ENCODE measurements at regions not wholly inside any gene's neighbourhood (a gene's known extent, or its start where the extent isn't known, plus 50 kb on each side); places are given as distances from the start of the nearest gene placed in this dataset.

GRCh38 chr13:79803296-79803695, 322.3 kb downstream of the NDFIP2 start:
- no peak for DNase-seq

DNA sequence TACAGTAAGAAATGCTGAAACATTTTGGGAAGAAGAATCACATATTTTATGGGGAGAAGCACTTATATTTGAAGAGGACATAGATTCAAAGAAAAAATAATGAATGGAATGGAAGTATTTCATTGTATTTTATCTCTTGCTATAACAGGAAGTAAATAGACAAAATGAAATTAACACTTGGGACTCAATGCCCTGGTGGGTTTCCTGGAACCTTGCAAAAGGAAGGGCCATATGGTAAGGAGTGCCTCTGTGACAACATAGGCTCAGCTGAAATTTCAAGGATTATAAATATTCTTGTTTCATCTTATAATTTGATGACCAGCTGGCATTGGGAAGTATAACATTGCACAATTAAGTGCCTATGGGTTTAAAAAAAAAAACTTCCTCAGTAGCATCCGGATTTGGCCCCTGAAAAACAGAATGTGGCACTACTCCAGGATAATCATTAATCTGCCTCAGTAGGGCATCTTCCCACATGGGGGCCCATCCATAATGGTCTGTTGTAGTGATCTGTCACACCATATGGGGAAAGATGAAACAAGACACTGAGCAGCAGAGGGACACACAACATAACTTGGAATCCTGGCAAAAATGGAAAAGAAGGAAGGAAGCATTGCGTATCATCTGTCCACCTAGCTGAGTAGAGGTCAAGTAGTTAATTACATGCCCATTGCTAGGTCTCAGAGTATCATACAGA, 321.6 kb downstream of the NDFIP2 start:
- peak; percentile 91 for DNase-seq

- peak; percentile 97 for DNase-seq
Observed at GRCh38 chr13:79799059-79799867, 318.3 kb downstream of the NDFIP2 start.

GRCh38 chr13:79796136-79796535, 315.2 kb downstream of the NDFIP2 start:
- peak; percentile 34 for DNase-seq

- DNase-seq, result no peak
Observed at GRCh38 chr13:79794931-79795330, 314.0 kb downstream of the NDFIP2 start.

GRCh38 chr13:79792716-79793115, 311.8 kb downstream of the NDFIP2 start:
- DNase-seq, result no peak

- DNase-seq, result no peak
Observed at GRCh38 chr13:79791471-79792042, 310.6 kb downstream of the NDFIP2 start.

- no peak for DNase-seq
Observed at GRCh38 chr13:79786176-79786575, 305.2 kb downstream of the NDFIP2 start.

- DNase-seq, result no peak
Observed at GRCh38 chr13:79782541-79783205, 301.7 kb downstream of the NDFIP2 start.

- DNase-seq, result no peak
Observed at GRCh38 chr13:79781829-79782540, 301.0 kb downstream of the NDFIP2 start.

DNA sequence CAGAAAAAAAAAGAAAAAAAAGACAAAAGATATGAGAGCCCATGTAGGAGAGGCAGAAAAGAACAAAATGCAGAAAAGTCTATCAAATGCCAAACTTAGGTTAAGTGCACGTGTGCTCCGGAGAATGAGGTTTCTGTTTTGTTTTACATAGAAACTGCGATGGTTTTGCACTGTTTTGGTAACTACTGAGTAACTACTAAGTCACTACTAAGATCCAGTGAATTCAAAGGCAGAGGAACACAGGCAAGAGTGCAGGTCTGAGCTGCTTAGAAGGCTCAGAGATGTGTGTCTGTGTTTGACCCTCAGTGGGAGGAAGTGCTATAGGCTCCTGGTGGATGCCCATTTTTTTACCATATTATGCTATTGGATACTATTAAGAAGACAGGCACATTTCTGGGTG, 299.3 kb downstream of the NDFIP2 start:
- DNase-seq, result no peak

DNA sequence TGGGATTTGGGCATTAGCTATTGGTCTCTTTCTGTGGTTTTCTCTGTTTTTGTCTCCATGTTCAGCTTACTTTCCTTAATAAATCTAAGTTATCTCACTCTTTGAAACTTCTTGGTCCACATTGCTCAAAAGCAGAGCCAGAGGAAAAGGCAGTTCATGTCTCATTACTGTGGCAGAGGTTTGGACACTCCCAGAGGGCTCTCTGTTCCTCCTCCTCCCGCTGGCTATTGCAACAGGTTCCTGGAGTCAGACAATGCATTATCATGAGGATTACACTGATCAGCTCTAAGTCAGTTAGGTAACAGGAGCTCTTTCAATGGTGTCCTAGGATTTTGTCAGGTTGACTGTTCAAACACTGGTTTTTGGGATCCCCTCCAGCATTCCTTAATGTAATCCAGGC, 298.8 kb downstream of the NDFIP2 start:
- no peak for DNase-seq

DNA sequence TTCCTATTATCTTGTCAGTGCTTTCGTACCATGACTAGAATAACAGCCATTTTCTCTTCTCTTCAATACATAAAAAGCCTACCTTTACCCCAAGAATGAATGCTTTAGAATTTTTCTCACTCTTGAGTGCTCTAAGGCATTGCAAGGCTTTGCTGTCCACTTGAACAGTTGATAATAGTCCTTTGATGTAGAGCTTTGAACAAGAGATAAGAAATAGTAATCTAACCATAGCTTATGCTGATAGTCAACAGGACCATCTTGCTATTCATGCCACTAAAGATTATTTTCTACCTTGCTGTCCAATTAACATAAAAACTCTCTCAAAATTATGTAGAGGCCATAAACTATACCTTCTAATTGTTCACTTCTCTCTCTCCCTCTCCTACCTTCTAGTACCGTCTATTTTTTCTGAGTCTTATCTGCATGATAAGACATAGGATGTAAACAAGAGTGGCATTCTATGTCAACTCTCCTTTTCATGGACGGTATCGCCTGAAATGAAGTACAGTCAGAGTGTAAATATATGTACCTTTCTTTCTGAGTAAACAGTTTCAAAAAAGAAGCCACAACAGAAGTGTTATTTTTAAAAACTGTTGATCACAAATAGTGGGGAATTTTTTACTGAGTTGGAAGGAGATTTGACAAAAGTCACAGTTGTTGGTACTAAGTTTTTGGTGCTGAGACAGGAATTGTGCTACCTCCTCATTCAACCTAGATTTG, 297.9 kb downstream of the NDFIP2 start:
- DNase-seq, result no peak

DNA sequence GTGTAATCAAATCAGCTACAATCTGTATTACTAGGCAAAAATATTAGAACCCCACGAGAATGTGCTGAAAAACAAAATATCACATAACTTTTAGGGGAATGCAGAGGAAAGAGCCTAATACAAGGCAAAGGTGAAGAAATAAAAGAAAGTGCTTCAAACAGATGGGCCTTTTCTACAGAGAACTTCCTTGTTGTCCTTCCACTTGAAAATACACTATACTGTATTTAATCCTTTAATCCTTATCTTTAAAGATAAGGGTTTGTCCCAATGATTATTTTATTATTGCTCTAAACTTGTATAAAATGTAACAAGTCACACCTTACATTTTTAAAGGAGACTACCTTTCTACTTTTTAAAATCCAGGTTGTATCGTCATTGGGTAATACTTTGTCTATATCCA, 296.5 kb downstream of the NDFIP2 start:
- no peak for DNase-seq

DNA sequence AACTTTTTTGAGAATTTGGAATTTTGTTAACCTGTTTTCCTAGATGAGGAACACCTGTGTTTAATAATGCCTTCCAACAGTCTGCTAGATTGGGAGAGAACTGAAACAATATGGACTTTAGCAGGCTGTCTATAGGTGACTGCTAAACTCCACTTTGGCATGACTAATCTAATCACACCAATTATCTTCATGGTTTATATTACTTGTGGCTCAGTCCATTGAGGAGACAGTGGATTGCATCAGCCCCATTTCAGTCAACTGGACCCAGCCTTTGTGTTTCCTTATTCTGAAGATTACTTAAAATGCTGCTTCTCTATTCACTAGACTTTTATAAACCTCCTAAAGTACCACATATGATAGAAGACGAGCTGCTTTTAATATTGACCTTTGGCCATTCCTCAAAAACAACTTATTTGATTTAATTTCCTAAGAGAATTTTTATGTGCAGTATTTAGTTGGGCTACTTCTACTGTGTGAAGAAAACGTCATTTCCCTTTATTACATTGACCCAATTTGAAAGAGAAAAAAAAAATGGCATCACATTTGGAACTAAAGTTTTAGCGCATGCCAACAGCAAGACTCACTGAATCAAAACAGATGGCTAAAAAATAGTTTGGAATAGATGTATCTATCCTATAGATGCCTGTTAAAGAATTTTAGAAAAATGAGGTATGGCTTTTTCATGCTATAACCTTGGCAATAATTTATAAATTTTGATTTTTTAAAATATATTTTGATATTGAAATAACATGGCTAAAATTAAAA, 295.8 kb downstream of the NDFIP2 start:
- no peak for DNase-seq

- peak; percentile 39 for DNase-seq
Observed at GRCh38 chr13:79775830-79776229, 294.9 kb downstream of the NDFIP2 start.

GRCh38 chr13:79772811-79773210, 291.9 kb downstream of the NDFIP2 start:
- DNase-seq, result no peak

DNA sequence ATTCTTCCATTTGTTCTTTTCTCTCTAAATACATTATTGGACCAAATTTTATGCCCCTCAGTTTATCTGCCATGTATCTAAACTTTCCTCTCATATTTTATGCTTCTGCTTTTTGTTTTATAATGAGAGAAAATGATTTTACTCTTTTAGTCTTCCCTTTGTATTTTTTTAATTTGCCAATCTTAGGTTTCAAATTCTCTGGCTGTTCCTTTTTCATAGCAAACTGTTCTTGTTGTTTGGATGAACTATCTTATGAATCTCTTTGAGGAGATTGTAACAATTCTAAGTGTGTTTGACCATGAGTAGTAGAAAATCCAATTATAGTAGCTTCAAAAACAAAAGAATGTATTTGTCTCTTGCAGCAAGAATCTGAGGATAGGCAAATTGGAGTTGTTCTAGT, 290.5 kb downstream of the NDFIP2 start:
- DNase-seq, result no peak

- DNase-seq, result no peak
Observed at GRCh38 chr13:79770056-79770455, 289.1 kb downstream of the NDFIP2 start.

DNA sequence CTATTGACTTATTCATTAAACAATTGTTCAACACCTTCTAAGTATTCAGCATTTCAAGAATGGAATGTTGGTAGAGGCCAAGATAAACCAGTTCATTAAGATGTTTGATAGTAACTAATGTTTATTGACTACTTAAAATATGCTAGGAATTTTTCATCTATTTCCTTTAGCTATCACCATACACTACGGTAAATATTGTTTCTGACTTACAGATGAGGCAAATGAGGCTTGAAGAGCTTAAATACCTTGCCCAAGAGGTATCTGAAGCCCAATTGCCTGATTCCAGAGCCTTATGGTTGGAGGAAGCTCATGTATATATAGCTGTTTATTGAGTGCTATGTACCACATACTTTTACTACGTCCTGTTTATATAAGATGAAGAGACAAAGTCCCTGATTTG, 286.2 kb downstream of the NDFIP2 start:
- no peak for DNase-seq

DNA sequence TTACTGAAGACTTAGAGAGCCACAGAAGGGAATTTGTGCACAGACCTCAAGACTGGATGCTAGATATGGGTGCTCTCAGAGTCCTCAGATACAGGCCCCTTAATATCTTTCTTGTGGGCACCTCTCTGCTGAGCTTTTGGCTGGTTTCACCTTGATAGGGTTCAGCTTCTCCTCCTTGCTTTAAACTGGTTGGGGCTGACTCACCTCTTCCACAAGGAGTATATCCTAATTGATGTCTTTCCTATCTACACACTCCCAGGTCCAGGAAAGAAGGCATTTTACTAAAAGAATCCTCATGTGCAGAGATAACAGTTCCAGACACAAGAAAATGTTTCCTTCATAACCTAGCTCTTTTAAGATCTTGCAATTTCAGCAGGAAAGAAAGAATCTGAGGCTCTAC, 284.4 kb downstream of the NDFIP2 start:
- DNase-seq, result no peak
